ENCODE measurements at regions not wholly inside any gene's neighbourhood (a gene's known extent, or its start where the extent isn't known, plus 50 kb on each side); places are given as distances from the start of the nearest gene placed in this dataset.
"Not testable (repeated sequence)": the region's sequence is repeated elsewhere in the genome, so short reads cannot be mapped to it uniquely, and the experiment has no call there.

GRCh38 chr6:71229477-71229876 lies 59.1 kb upstream of the OGFRL1 start:
- no peak overlapping the region for H3K4me3 ChIP-seq (ENCODE audit: low read depth, low read length)
- WGBS (ENCODE audit: extremely low coverage, insufficient coverage, insufficient read length) = no CpG with 5 or more reads among the region's 3 CpGs
- no peak for DNase-seq
- no peak overlapping the region for H2AFZ ChIP-seq (ENCODE audit: insufficient read depth, low read length, poor library complexity)
- no peaks in the 10 kb centered on the region for H3K36me3 ChIP-seq (ENCODE audit: control insufficient read depth in 1 of 2, insufficient read depth in 2 of 2, low read length in 2 of 2)
- H3K27ac ChIP-seq (ENCODE audit: low read depth, low read length) = no peak overlapping the region
- no peak overlapping the region for H3K14ac ChIP-seq (ENCODE audit: low read length)
- no peak overlapping the region for H3K9ac ChIP-seq (ENCODE audit: low read length)
- no peak overlapping the region for H2BK120ac ChIP-seq (ENCODE audit: insufficient read depth, low read length, poor library complexity)
- H3K79me2 ChIP-seq (ENCODE audit: control insufficient read depth, insufficient read depth, low read length, poor library complexity) = no peaks in the 10 kb centered on the region
- H3K79me1 ChIP-seq (ENCODE audit: low read length) = no peaks in the 10 kb centered on the region
- H3K9me3 ChIP-seq (ENCODE audit: insufficient read depth, low read depth, low read length) = no peaks in the 10 kb centered on the region
- no peaks in the 10 kb centered on the region for H3K27me3 ChIP-seq (ENCODE audit: insufficient read depth, low read length)
- no peak overlapping the region for H2BK5ac ChIP-seq (ENCODE audit: low read depth, low read length, poor library complexity)
- H3K23ac ChIP-seq (ENCODE audit: low read length) = no peak overlapping the region
- no peak overlapping the region for H3K4ac ChIP-seq (ENCODE audit: low read depth, low read length)
- no peaks in the 10 kb centered on the region for H3K4me1 ChIP-seq (ENCODE audit: control insufficient read depth in 1 of 2, insufficient read depth in 2 of 2, low read length in 2 of 2)
- H3K4me2 ChIP-seq (ENCODE audit: low read length) = no peak overlapping the region
- no peak overlapping the region for H4K8ac ChIP-seq (ENCODE audit: low read depth, low read length)
- no peak overlapping the region for H4K12ac ChIP-seq (ENCODE audit: low read depth, low read length)
- H4K91ac ChIP-seq (ENCODE audit: low read depth, low read length) = no peak overlapping the region
- no peak overlapping the region for H2AK5ac ChIP-seq (ENCODE audit: low read length)
- H2BK12ac ChIP-seq (ENCODE audit: low read length) = no peak overlapping the region
- no peak overlapping the region for H3K18ac ChIP-seq (ENCODE audit: low read length)

GRCh38 chr6:71232890-71233289 lies 55.7 kb upstream of the OGFRL1 start:
- H3K27ac ChIP-seq (ENCODE audit: low read depth, low read length); H3K4me3 ChIP-seq (ENCODE audit: low read depth, low read length); H3K9me3 ChIP-seq (ENCODE audit: insufficient read depth, low read depth, low read length); H3K4me2 ChIP-seq (ENCODE audit: low read length); H2BK12ac ChIP-seq (ENCODE audit: low read length); H3K79me2 ChIP-seq (ENCODE audit: control insufficient read depth, insufficient read depth, low read length, poor library complexity); H2BK120ac ChIP-seq (ENCODE audit: insufficient read depth, low read length, poor library complexity); H3K18ac ChIP-seq (ENCODE audit: low read length); H3K79me1 ChIP-seq (ENCODE audit: low read length); DNase-seq; H3K36me3 ChIP-seq (ENCODE audit: control insufficient read depth in 1 of 2, insufficient read depth in 2 of 2, low read length in 2 of 2); H4K91ac ChIP-seq (ENCODE audit: low read depth, low read length); H2BK5ac ChIP-seq (ENCODE audit: low read depth, low read length, poor library complexity); H3K23ac ChIP-seq (ENCODE audit: low read length); H3K4me1 ChIP-seq (ENCODE audit: control insufficient read depth in 1 of 2, insufficient read depth in 2 of 2, low read length in 2 of 2); H3K4ac ChIP-seq (ENCODE audit: low read depth, low read length); H3K27me3 ChIP-seq (ENCODE audit: insufficient read depth, low read length); H3K9ac ChIP-seq (ENCODE audit: low read length); H3K14ac ChIP-seq (ENCODE audit: low read length); H2AFZ ChIP-seq (ENCODE audit: insufficient read depth, low read length, poor library complexity); H2AK5ac ChIP-seq (ENCODE audit: low read length); H4K12ac ChIP-seq (ENCODE audit: low read depth, low read length); H4K8ac ChIP-seq (ENCODE audit: low read depth, low read length): not testable (repeated sequence)
- WGBS (ENCODE audit: extremely low coverage, insufficient coverage, insufficient read length) = no CpG with 5 or more reads among the region's 4 CpGs

- no peak overlapping the region for H3K18ac ChIP-seq (ENCODE audit: low read length)
Measured at GRCh38 chr6:71236926-71237434, 51.6 kb upstream of the OGFRL1 start.

GRCh38 chr6:71238351-71238750 lies 50.3 kb upstream of the OGFRL1 start:
- Histone ChIP-seq H2AFZ (ENCODE audit: insufficient read depth, low read length, poor library complexity) (no peak overlapping the region), H3K27me3 (ENCODE audit: insufficient read depth, low read length) (no peaks in the 10 kb centered on the region), H2BK12ac (ENCODE audit: low read length) (no peak overlapping the region), H3K4ac (ENCODE audit: low read depth, low read length) (no peak overlapping the region), H2BK120ac (ENCODE audit: insufficient read depth, low read length, poor library complexity) (no peak overlapping the region), H3K4me3 (ENCODE audit: low read depth, low read length) (no peak overlapping the region), H2BK5ac (ENCODE audit: low read depth, low read length, poor library complexity) (no peak overlapping the region), H4K8ac (ENCODE audit: low read depth, low read length) (no peak overlapping the region), H3K9me3 (ENCODE audit: insufficient read depth, low read depth, low read length) (no peaks in the 10 kb centered on the region), H3K36me3 (ENCODE audit: control insufficient read depth in 1 of 2, insufficient read depth in 2 of 2, low read length in 2 of 2) (no peaks in the 10 kb centered on the region), H3K79me1 (ENCODE audit: low read length) (peaks cover 3% of the 10 kb centered on the region), H4K91ac (ENCODE audit: low read depth, low read length) (no peak overlapping the region), H4K12ac (ENCODE audit: low read depth, low read length) (no peak overlapping the region), H3K23ac (ENCODE audit: low read length) (no peak overlapping the region), H3K18ac (ENCODE audit: low read length) (no peak overlapping the region), H3K14ac (ENCODE audit: low read length) (no peak overlapping the region), H3K4me1 (ENCODE audit: control insufficient read depth in 1 of 2, insufficient read depth in 2 of 2, low read length in 2 of 2) (peaks cover 4 to 5% of the 10 kb centered on the region in 2 experiments), H3K4me2 (ENCODE audit: low read length) (no peak overlapping the region), H3K27ac (ENCODE audit: low read depth, low read length) (no peak overlapping the region), H3K9ac (ENCODE audit: low read length) (no peak overlapping the region), H2AK5ac (ENCODE audit: low read length) (no peak overlapping the region), H3K79me2 (ENCODE audit: control insufficient read depth, insufficient read depth, low read length, poor library complexity) (no peaks in the 10 kb centered on the region)
- no CpG with 5 or more reads among the region's 1 CpG for WGBS (ENCODE audit: extremely low coverage, insufficient coverage, insufficient read length)
- DNase-seq = no peak

More at GRCh38 chr6:71236926-71237434, 51.6 kb upstream of the OGFRL1 start:
- H4K8ac ChIP-seq (ENCODE audit: low read depth, low read length) = no peak overlapping the region
- no peak overlapping the region for H4K12ac ChIP-seq (ENCODE audit: low read depth, low read length)
- H2BK12ac ChIP-seq (ENCODE audit: low read length) = no peak overlapping the region
- no peaks in the 10 kb centered on the region for H3K36me3 ChIP-seq (ENCODE audit: control insufficient read depth in 1 of 2, insufficient read depth in 2 of 2, low read length in 2 of 2)
- H2AFZ ChIP-seq (ENCODE audit: insufficient read depth, low read length, poor library complexity) = no peak overlapping the region
- no peak overlapping the region for H3K23ac ChIP-seq (ENCODE audit: low read length)
- H3K9ac ChIP-seq (ENCODE audit: low read length) = no peak overlapping the region
- H3K79me2 ChIP-seq (ENCODE audit: control insufficient read depth, insufficient read depth, low read length, poor library complexity) = no peaks in the 10 kb centered on the region
- no peak overlapping the region for H3K27ac ChIP-seq (ENCODE audit: low read depth, low read length)
- H3K14ac ChIP-seq (ENCODE audit: low read length) = no peak overlapping the region
- peaks cover 4 to 5% of the 10 kb centered on the region in 2 experiments for H3K4me1 ChIP-seq (ENCODE audit: control insufficient read depth in 1 of 2, insufficient read depth in 2 of 2, low read length in 2 of 2)
- no peak overlapping the region for H2BK5ac ChIP-seq (ENCODE audit: low read depth, low read length, poor library complexity)
- no peak for DNase-seq
- no peak overlapping the region for H2AK5ac ChIP-seq (ENCODE audit: low read length)
- H3K9me3 ChIP-seq (ENCODE audit: insufficient read depth, low read depth, low read length) = no peaks in the 10 kb centered on the region
- WGBS (ENCODE audit: extremely low coverage, insufficient coverage, insufficient read length) = no CpG with 5 or more reads among the region's 1 CpG
- no peak overlapping the region for H3K4ac ChIP-seq (ENCODE audit: low read depth, low read length)
- H4K91ac ChIP-seq (ENCODE audit: low read depth, low read length) = no peak overlapping the region
- H2BK120ac ChIP-seq (ENCODE audit: insufficient read depth, low read length, poor library complexity) = no peak overlapping the region
- no peak overlapping the region for H3K4me3 ChIP-seq (ENCODE audit: low read depth, low read length)
- no peak overlapping the region for H3K4me2 ChIP-seq (ENCODE audit: low read length)
- H3K79me1 ChIP-seq (ENCODE audit: low read length) = peaks cover 3% of the 10 kb centered on the region
- H3K27me3 ChIP-seq (ENCODE audit: insufficient read depth, low read length) = no peaks in the 10 kb centered on the region
